ENCODE measurements at regions not wholly inside any gene's neighbourhood (a gene's known extent, or its start where the extent isn't known, plus 50 kb on each side); places are given as distances from the start of the nearest gene placed in this dataset.

DNA sequence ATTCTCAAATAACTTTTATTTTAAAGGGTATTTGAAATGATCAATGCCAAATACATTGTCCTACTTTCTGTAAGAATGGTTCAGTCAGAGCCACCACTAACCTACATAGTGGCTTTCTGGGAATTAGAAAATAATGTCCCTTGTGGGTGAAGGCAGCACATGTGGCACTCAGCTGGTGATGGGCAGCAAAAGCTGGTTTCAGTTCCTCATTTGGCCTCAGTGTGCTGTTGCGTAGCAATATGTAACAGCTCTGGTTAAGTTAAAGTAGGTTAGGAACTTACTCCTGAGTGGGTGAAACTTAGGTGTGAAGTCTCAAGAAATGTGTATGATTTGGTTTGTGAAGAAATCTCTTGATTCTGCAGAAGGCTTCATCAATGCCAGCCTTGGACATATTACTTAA is 99.6 kb upstream of the SPEF2 start:
- ATAC-seq = no peak
- Histone ChIP-seq H3K36me3 (no peaks in the 10 kb centered on the region), H3K4me3 (no peak overlapping the region), H3K27ac (no peak overlapping the region), H3K9me3 (peaks cover 0 to 4% (median 0%) of the 10 kb centered on the region in 3 donors), H3K27me3 (no peaks in the 10 kb centered on the region), H3K4me1 (no peaks in the 10 kb centered on the region)
- 83 to 100% methylated on average over 1 of the region's 1 CpG for WGBS, 2 donors (ENCODE audit: low coverage in 1 of 2)
- TF ChIP-seq POLR2A (IDR thresholded peaks at IDR 0.05) (no peak), POLR2AphosphoS5 (IDR thresholded peaks at IDR 0.05) (no peak), EP300 (IDR thresholded peaks at IDR 0.05) (no peak)
- TF ChIP-seq, protein P1, sequence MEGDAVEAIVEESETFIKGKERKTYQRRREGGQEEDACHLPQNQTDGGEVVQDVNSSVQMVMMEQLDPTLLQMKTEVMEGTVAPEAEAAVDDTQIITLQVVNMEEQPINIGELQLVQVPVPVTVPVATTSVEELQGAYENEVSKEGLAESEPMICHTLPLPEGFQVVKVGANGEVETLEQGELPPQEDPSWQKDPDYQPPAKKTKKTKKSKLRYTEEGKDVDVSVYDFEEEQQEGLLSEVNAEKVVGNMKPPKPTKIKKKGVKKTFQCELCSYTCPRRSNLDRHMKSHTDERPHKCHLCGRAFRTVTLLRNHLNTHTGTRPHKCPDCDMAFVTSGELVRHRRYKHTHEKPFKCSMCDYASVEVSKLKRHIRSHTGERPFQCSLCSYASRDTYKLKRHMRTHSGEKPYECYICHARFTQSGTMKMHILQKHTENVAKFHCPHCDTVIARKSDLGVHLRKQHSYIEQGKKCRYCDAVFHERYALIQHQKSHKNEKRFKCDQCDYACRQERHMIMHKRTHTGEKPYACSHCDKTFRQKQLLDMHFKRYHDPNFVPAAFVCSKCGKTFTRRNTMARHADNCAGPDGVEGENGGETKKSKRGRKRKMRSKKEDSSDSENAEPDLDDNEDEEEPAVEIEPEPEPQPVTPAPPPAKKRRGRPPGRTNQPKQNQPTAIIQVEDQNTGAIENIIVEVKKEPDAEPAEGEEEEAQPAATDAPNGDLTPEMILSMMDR (IDR thresholded peaks at IDR 0.05) = no peak

DNA sequence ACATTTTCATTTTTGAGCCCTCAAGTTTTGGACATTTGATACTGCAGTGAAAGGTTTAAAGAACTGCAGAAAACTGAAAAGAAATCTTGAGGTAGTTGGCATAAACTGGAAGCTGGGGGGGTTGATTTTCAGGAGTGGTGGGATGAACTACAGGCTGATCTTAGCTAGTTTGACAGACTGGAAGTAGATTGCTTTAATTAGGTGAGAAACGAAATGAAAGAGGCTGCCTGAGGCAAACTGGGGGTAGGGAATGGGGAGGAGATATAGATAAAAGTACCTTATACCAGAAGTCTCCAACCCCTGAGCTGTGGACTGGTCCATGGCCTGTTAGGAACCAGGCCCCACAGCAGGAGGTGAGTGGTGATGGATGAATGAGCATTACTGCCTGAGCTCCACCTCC is 101.4 kb upstream of the SPEF2 start:
- Histone ChIP-seq H3K4me3 (no peak overlapping the region), H3K4me1 (no peaks in the 10 kb centered on the region), H3K9me3 (peaks cover 0 to 4% (median 0%) of the 10 kb centered on the region in 3 donors), H3K36me3 (no peaks in the 10 kb centered on the region), H3K27me3 (no peaks in the 10 kb centered on the region), H3K27ac (no peak overlapping the region)
- TF ChIP-seq POLR2AphosphoS5 (IDR thresholded peaks at IDR 0.05) (no peak), EP300 (IDR thresholded peaks at IDR 0.05) (no peak), POLR2A (IDR thresholded peaks at IDR 0.05) (no peak)
- TF ChIP-seq, protein P1 (IDR thresholded peaks at IDR 0.05) = no peak
- 12 to 50% methylated on average over 1 of the region's 1 CpG for WGBS, 2 donors (ENCODE audit: low coverage in 1 of 2)
- no peak for ATAC-seq

DNA sequence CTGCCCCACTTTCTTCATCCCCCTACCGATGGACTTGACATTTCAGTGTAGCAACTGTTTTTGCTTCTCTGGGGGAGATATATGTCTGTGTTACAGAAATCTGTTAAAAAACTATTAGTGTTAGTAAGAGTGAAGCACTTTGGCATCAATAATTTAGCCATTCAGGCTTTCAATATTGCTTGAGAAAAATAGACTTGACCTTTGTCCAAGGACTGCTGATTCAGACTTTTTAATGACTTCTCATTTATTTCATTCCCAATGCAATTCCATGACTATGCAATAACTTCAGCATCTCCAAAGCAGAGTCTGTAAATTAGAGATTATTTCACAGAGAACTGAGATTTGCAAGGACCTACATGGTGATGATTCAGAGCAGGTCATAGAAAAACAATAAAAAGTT is 104.1 kb upstream of the SPEF2 start:
- no peak overlapping the region for H3K27ac ChIP-seq
- H3K36me3 ChIP-seq = no peaks in the 10 kb centered on the region
- whole genome bisulfite sequencing, 2 donors (ENCODE audit: low coverage in 1 of 2) = 75 to 100% methylated on average over 1 of the region's 1 CpG
- H3K27me3 ChIP-seq = no peaks in the 10 kb centered on the region
- H3K4me1 ChIP-seq = no peaks in the 10 kb centered on the region
- H3K9me3 ChIP-seq = peaks cover 0 to 8% (median 0%) of the 10 kb centered on the region in 3 donors
- H3K4me3 ChIP-seq = no peak overlapping the region
- ATAC-seq = no peak
- TF ChIP-seq, protein P1 (IDR thresholded peaks at IDR 0.05) = no peak
- no peak for TF ChIP-seq EP300 (IDR thresholded peaks at IDR 0.05)
- no peak for TF ChIP-seq POLR2AphosphoS5 (IDR thresholded peaks at IDR 0.05)
- TF ChIP-seq POLR2A (IDR thresholded peaks at IDR 0.05) = no peak

DNA sequence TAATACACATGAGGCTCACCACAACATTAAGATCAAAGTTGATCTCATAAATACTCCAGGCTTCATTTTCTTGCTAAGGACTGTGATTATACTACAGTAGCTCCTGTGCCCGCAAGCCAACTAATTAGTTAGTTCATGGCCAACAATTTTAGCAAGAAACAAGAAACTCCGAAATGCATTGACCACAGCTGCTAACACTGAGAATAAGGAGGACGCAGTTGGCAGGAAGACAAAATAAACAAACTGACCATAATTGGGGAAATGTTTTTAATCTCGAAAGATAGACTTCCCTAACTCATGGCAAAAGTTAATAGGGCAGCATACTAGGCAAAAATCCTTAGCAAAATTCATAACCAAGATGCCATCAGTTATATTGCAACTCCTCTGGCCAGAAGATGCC is 115.5 kb upstream of the SPEF2 start:
- Histone ChIP-seq H3K36me3 (no peaks in the 10 kb centered on the region), H3K27ac (no peak overlapping the region), H3K9me3 (peaks cover 0 to 44% (median 0%) of the 10 kb centered on the region in 3 donors), H3K4me1 (no peaks in the 10 kb centered on the region), H3K4me3 (no peak overlapping the region), H3K27me3 (no peaks in the 10 kb centered on the region)
- WGBS, 2 donors (ENCODE audit: low coverage in 1 of 2) = 54 to 61% methylated on average over 3 to 4 of the region's 4 CpGs
- TF ChIP-seq POLR2A (IDR thresholded peaks at IDR 0.05) (no peak), EP300 (IDR thresholded peaks at IDR 0.05) (no peak), POLR2AphosphoS5 (IDR thresholded peaks at IDR 0.05) (no peak)
- TF ChIP-seq, protein P1 (IDR thresholded peaks at IDR 0.05) = no peak
- no peak for ATAC-seq

DNA sequence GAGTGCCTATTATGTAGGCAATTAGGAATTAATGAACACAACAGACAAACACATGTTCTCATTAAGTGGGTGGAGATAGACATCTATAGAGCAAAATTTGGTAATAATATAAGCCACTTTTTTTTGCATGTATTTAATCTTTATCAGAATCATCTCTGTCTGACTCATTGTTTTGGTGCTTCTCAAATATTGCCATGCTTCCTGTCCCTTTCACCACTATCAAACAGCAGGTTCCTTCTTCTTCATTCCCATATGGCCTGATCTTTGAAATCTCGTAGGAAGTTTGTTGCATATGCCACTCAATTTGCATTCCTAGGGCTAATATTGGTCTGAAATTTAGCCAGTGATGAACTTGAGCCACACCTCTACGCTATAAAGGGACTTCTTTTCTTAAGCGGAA is 128.9 kb upstream of the SPEF2 start:
- 79% methylated on average over 3 of the region's 3 CpGs; no CpG with 5 or more reads in 1 of the 2 donors for WGBS, 2 donors (ENCODE audit: low coverage in 1 of 2)
- Histone ChIP-seq H3K36me3 (no peaks in the 10 kb centered on the region), H3K27ac (no peak overlapping the region), H3K4me1 (no peaks in the 10 kb centered on the region), H3K27me3 (no peaks in the 10 kb centered on the region), H3K9me3 (no peaks in the 10 kb centered on the region), H3K4me3 (no peak overlapping the region)
- TF ChIP-seq EP300 (IDR thresholded peaks at IDR 0.05) (no peak), POLR2A (IDR thresholded peaks at IDR 0.05) (no peak), POLR2AphosphoS5 (IDR thresholded peaks at IDR 0.05) (no peak)
- TF ChIP-seq, protein P1 (IDR thresholded peaks at IDR 0.05) = no peak
- no peak for ATAC-seq
